MCF 10A (cell line): ENCODE measurements at regions not wholly inside any gene's neighbourhood (a gene's known extent, or its start where the extent isn't known, plus 50 kb on each side); places are given as distances from the start of the nearest gene placed in this dataset.

Experiments used
- BruUV-seq: library from RNA; stranded (reverse); fragments of 400-500 nt; replicated peaks from 2 replicates; lab custom pipeline; 2021; lab: Mats Ljungman, UMichigan
- CTCF ChIA-PET: fragments of 300-600 bp; sonication (Branson Sonifier 250); formaldehyde crosslinking; extraction: SDS; loops from one replicate; lab custom pipeline; 2021; ENCODE audit warnings: antibody characterized with exemption, inconsistent platforms; lab: Yijun Ruan, JAX
- POLR2A ChIA-PET: fragments of 300-600, 350-650 bp; sonication (Branson Sonifier 250); formaldehyde crosslinking; extraction: SDS; loops from one replicate; lab custom pipeline; 2020; ENCODE audit warnings: antibody characterized with exemption, inconsistent platforms; lab: Yijun Ruan, JAX
- DNase-seq: peaks from one replicate; pipeline ENCODE4 v3.0.0-alpha.2; 2018; ENCODE audit not compliant: unreplicated experiment
- H3K27ac Mint-ChIP-seq: one replicate; pipeline ENCODE4 v1.8.0; 2022; ENCODE audit warnings: mild to moderate bottlenecking, low read depth, mixed read lengths; ENCODE audit not compliant: unreplicated experiment
- H3K27me3 Mint-ChIP-seq: one replicate; pipeline ENCODE4 v1.8.0; 2022; ENCODE audit warnings: mixed read lengths; ENCODE audit not compliant: insufficient read depth, unreplicated experiment
- H3K36me3 Mint-ChIP-seq: one replicate; pipeline ENCODE4 v1.8.0; 2022; ENCODE audit warnings: mild to moderate bottlenecking, moderate library complexity, mixed read lengths; ENCODE audit not compliant: insufficient read depth, unreplicated experiment
- H3K4me1 Mint-ChIP-seq: one replicate; pipeline ENCODE4 v1.8.0; 2022; ENCODE audit warnings: mixed read lengths; ENCODE audit not compliant: insufficient read depth, unreplicated experiment
- H3K4me3 Mint-ChIP-seq: one replicate; pipeline ENCODE4 v1.8.0; 2022; ENCODE audit warnings: mild to moderate bottlenecking, moderate library complexity, mixed read lengths; ENCODE audit not compliant: unreplicated experiment
- H3K9me3 Mint-ChIP-seq: one replicate; pipeline ENCODE4 v1.8.0; 2022; ENCODE audit warnings: mixed read lengths; ENCODE audit not compliant: unreplicated experiment
- intact Hi-C: fragments of 100-400 bp; cut with micrococcal nuclease; formaldehyde crosslinking; loops from 2 replicates; pipeline ENCODE4 v1.14.1; 2022
- TF ChIP-seq, protein P1 (sequence below): fragments of 200-600 bp; IDR thresholded peaks from one replicate; pipeline ENCODE4 v1.8.0; 2022; ENCODE audit warnings: antibody characterized with exemption, mild to moderate bottlenecking; ENCODE audit not compliant: unreplicated experiment

DNA sequence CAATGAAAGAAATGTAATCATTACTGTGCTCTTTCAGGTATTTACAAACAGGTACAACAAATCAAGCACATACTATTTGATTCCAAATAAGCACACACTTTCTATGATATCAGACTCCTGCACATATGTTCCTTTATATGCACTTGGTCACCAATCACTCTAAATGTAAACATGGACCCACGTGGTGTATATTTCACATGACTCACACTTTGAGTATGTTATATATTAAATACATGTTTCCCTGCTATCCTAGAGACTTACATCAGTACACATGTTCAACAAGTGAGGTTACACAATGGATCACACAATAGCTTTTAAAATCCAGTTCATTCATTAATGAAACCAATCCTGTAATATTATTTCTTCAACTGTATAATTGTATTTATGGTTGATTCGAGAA lies 683.5 kb downstream of the NR2F2 start:
- no TSS peak for BruUV-seq
- POLR2A ChIA-PET = interaction anchor here (0.6 kb wide), 1 partner anchor 1707 kb away, joined by 3 read pairs; no protein-coding TSS in a partner anchor
- Mint-ChIP-seq H3K27ac (no peak overlapping the region), H3K4me1 (no peaks in the 10 kb centered on the region), H3K9me3 (no peaks in the 10 kb centered on the region), H3K36me3 (no peaks in the 10 kb centered on the region), H3K27me3 (no peaks in the 10 kb centered on the region), H3K4me3 (no peak overlapping the region)
- CTCF ChIA-PET = no interaction called here
- TF ChIP-seq, protein P1, sequence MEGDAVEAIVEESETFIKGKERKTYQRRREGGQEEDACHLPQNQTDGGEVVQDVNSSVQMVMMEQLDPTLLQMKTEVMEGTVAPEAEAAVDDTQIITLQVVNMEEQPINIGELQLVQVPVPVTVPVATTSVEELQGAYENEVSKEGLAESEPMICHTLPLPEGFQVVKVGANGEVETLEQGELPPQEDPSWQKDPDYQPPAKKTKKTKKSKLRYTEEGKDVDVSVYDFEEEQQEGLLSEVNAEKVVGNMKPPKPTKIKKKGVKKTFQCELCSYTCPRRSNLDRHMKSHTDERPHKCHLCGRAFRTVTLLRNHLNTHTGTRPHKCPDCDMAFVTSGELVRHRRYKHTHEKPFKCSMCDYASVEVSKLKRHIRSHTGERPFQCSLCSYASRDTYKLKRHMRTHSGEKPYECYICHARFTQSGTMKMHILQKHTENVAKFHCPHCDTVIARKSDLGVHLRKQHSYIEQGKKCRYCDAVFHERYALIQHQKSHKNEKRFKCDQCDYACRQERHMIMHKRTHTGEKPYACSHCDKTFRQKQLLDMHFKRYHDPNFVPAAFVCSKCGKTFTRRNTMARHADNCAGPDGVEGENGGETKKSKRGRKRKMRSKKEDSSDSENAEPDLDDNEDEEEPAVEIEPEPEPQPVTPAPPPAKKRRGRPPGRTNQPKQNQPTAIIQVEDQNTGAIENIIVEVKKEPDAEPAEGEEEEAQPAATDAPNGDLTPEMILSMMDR = no peak
- intact Hi-C loops = no loop called here
- DNase-seq = no peak

DNA sequence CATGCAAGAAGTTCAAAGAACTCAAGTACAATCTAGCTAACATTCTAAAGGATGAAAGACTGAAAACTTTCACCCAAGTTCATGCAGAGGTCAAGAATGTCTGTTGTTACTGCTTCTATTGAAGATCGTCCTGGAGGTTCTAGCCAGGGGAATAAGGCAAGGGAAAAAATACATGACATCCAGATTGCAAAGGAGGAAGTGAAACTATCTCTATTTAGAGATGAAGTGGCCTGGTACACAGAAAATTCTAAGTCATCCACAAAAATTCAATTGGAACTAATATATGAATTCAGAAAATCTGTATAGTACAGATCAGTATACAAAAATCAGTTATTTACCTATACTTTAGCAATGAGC lies 693.0 kb downstream of the NR2F2 start:
- peaks cover 8% of the 10 kb centered on the region for H3K4me1 Mint-ChIP-seq
- no peak overlapping the region for H3K4me3 Mint-ChIP-seq
- no peak for DNase-seq
- TF ChIP-seq, protein P1 = no peak
- intact Hi-C loops = no loop called here
- ChIA-PET POLR2A (no interaction called here), CTCF (no interaction called here)
- H3K36me3 Mint-ChIP-seq = no peaks in the 10 kb centered on the region
- no peaks in the 10 kb centered on the region for H3K27me3 Mint-ChIP-seq
- no peaks in the 10 kb centered on the region for H3K9me3 Mint-ChIP-seq
- H3K27ac Mint-ChIP-seq = no peak overlapping the region
- no TSS peak for BruUV-seq

DNA sequence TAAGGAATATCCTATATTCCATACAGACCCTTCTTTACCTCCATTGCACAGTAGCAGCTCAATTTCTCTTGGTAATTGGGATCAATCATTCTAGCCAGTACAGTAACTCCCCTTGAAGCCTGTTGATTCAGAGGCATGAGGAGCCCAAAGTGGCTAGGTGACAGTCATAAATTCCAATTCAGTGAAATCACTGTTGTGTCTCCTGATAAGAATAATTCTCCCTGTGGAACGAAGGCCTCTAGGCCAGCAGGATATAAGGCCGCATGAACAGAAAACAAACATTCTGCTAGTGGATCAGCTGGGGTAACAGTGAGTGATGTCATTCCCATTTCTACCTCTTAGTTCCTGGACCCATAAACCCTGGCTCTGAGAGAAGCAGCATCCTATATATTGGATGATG lies 696.3 kb downstream of the NR2F2 start:
- Mint-ChIP-seq H3K9me3 (no peaks in the 10 kb centered on the region), H3K4me1 (peaks cover 8% of the 10 kb centered on the region), H3K36me3 (no peaks in the 10 kb centered on the region), H3K27ac (no peak overlapping the region), H3K27me3 (no peaks in the 10 kb centered on the region), H3K4me3 (no peak overlapping the region)
- TF ChIP-seq, protein P1 = no peak
- DNase-seq = no peak
- CTCF ChIA-PET = no interaction called here
- BruUV-seq = no TSS peak
- intact Hi-C loops = no loop called here
- POLR2A ChIA-PET = interaction anchor here (1.4 kb wide), 1 partner anchor 44 kb away, joined by 3 read pairs; no protein-coding TSS in a partner anchor

DNA sequence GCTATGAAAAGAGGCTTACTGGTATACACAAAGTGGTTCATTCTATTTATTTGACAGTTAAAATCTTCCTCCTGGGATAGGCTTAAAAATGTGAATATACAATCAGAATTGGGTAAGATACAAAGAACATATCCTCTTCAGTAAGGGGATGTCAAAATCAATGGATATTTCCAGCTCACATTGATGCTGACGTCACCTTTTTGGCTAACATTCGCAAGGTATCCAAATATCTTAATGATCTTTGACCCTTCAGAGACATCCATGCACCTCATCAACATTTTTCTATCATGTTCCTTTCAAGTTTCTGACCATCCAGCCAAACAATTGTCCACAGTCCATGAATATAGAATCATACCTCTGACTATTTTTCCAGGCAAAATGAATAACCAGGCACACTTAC lies 697.3 kb downstream of the NR2F2 start:
- POLR2A ChIA-PET = interaction anchor here (1.4 kb wide), 1 partner anchor 45 kb away, joined by 3 read pairs; no protein-coding TSS in a partner anchor
- intact Hi-C loops = no loop called here
- no TSS peak for BruUV-seq

More for the DNA sequence above, 697.3 kb downstream of the NR2F2 start:
- Mint-ChIP-seq H3K27ac (no peak overlapping the region), H3K4me3 (no peak overlapping the region), H3K36me3 (no peaks in the 10 kb centered on the region), H3K9me3 (no peaks in the 10 kb centered on the region), H3K4me1 (peaks cover 8% of the 10 kb centered on the region), H3K27me3 (no peaks in the 10 kb centered on the region)
- DNase-seq = no peak
- CTCF ChIA-PET = no interaction called here
- TF ChIP-seq, protein P1 = no peak
